Omental fat pad (tissue), 3 donors: ENCODE measurements at regions not wholly inside any gene's neighbourhood (a gene's known extent, or its start where the extent isn't known, plus 50 kb on each side); places are given as distances from the start of the nearest gene placed in this dataset.

Experiments used
- ATAC-seq: fragments of 150-250 bp; one replicate; pipeline ENCODE4 v1.9.1; 2016; ENCODE audit warnings: mild to moderate bottlenecking, moderate library complexity; ENCODE audit not compliant: low FRiP score
- DNase-seq: peaks from one replicate; pipeline ENCODE4 v3.0.0-alpha.2; 2019; ENCODE audit warnings: low spot score
- TF ChIP-seq, protein P1 (sequence below), 3 donors: fragments of 450-650 bp; IDR thresholded peaks; one replicate each; pipeline ENCODE4 v1.5.1; 2016 to 2017; ENCODE audit warnings: antibody characterized with exemption in 3 of 3, mild to moderate bottlenecking in 3 of 3, moderate library complexity in 2 of 3

DNA sequence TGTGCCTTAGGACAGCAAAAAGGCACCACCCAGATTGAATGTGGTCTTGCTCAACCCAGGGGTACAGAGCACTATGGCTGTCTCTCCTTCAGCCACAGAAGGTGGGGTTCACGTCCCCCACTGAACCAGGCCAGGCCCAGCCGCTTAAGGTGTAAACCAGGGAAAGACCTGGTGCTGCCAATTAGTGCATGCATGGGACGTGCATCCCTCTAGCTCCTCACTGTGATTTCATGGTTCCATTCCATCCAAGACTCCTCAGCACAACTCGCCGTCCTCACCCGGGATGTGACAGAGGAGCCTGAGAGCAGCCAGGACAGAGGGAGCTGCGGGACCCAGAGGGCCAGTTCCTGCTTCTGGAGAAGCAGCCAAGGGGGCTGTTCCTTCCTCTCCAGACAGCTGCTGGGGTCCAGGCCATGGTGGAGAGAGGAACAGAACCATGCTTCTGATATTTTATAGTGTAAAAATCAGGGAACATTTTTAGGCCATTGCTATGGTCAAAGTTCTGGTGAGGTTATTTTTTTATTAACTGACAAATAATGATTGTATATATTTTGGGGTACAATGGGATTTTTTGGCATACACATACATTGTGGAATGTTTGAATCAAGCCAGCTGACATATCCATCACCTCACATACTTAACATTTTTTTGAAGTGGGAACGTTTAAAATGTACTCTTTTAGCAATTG is 492.2 kb upstream of the B3GAT1 start:
- no peak for ATAC-seq
- TF ChIP-seq, protein P1, sequence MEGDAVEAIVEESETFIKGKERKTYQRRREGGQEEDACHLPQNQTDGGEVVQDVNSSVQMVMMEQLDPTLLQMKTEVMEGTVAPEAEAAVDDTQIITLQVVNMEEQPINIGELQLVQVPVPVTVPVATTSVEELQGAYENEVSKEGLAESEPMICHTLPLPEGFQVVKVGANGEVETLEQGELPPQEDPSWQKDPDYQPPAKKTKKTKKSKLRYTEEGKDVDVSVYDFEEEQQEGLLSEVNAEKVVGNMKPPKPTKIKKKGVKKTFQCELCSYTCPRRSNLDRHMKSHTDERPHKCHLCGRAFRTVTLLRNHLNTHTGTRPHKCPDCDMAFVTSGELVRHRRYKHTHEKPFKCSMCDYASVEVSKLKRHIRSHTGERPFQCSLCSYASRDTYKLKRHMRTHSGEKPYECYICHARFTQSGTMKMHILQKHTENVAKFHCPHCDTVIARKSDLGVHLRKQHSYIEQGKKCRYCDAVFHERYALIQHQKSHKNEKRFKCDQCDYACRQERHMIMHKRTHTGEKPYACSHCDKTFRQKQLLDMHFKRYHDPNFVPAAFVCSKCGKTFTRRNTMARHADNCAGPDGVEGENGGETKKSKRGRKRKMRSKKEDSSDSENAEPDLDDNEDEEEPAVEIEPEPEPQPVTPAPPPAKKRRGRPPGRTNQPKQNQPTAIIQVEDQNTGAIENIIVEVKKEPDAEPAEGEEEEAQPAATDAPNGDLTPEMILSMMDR (IDR thresholded peaks at IDR 0.05) = no peak
- no peak for DNase-seq

DNA sequence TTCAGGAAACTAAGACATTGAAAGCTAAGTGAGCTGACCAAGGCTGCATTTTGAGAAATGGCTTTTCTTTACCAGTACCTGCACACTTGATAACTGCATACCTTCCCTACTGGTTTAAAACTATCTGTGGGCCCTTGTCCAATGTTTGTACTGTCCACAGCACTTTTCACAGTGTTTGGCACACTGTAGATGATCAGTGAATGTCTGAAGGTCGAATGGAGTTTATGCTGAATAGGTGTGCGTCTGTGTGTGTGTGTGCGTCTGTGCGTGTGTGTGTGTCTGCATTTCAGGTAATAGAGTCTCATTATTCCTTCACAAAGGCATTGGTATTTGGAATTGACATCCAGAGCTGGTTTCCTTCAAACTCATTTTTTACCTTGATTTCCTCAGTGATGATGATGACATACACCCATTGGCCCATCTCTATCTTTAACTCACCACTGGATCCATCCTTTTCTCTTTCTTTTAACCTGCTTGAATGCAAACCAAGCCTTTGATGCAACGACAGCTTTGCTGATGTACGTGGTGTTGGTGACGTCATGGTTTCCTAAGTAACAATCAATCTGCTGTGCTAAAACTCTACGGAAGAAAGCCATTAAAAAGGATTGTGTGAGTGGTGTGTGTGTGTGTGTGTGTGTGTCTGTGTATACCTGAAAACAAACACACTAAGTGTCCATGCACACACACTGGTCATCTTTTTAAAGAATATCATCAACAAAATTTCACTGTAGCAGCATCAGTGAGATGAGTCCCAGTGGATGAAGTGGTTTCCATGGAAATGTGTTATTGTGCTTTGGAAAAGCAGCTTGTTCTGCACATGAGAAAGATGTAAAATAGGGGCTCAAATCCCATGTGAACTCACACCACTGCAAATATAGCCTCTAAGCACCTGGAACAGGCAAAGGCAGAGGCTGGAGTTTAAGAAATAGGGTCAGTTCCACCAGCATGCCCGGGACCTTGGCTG is 490.2 kb upstream of the B3GAT1 start:
- ATAC-seq (no peak), DNase-seq (no peak)
- TF ChIP-seq, protein P1 (IDR thresholded peaks at IDR 0.05) = no peak

DNA sequence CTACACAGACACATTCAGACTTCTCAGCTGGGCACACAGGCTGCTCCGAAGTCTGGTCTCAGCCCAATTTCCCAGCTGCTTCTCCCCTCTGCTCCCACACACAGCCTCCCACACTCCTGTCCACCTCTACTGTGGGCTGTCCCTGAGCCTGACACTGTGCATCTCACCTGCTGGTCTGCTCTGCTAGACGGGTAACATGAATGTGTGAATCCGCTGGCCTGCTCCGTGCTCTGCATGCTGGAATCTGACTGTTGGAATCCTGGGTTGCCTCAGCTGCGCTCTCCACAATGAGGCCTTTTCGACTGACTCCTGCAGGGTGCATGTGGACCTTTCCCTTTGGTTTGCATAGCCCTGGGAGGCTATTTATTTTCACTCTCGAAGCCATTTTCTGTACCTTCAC is 489.5 kb upstream of the B3GAT1 start:
- DNase-seq = no peak
- no peak for ATAC-seq
- TF ChIP-seq, protein P1 (IDR thresholded peaks at IDR 0.05) = no peak

DNA sequence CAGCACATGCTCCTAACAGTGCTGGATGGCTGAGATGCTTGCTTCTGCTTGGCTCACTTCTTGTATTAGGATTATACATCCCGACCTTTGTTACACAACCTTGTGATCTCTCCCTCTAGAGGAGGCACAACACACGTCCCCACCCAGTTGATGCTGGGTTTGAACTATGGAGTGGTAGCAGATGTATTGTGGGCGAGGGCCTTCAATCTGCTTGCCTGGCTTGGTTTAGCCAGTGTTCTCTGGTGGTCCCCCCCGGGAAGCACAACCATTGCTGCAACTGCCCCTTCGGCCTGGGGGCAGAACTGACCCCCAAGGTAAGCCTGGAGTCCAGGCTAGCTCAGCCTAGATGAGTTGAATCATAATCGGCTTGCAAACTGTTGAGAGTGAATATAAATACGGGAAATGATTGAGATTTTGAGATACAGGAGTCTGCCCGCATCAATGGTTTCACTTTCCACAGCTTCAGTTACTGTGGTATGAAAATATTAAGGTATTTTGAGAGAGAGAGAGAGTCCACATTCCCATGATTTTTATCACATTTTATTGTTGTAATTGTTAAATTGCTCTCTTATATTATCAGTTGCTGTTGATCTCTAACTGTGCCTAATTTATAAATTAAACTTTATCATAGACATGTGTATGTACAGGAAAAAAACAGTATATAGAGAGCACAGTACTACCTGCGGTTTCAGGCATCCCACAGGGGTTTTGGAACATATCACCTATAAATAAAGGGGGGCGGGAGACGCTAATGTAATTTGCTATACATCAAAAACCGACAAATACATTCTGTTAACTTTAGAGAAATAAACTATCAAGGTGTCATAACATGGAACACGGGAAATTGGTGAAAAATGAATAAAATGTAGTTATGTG is 482.0 kb upstream of the B3GAT1 start:
- TF ChIP-seq, protein P1 (IDR thresholded peaks at IDR 0.05) = no peak
- ATAC-seq = no peak
- DNase-seq = no peak

DNA sequence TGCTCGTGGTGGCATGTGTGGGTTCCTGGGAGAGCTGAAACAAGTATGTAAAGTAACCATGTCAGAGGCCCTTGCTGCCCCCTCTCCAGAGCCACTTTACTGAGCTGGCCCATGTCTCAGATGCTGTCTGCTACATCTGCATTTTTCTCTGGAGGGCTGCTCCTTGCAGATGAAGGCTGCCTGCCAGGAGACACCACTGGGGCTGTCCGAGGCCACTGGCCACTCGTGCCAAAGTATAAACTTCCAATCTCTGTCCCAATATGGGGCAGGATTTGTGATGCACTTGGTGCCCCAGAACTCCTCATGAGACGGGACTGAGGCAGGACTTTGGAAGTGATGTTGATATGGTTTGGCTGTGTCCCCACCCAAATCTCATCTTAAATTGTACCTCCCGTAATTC is 478.4 kb upstream of the B3GAT1 start:
- DNase-seq = no peak
- TF ChIP-seq, protein P1 (IDR thresholded peaks at IDR 0.05) = no peak
- ATAC-seq = no peak

DNA sequence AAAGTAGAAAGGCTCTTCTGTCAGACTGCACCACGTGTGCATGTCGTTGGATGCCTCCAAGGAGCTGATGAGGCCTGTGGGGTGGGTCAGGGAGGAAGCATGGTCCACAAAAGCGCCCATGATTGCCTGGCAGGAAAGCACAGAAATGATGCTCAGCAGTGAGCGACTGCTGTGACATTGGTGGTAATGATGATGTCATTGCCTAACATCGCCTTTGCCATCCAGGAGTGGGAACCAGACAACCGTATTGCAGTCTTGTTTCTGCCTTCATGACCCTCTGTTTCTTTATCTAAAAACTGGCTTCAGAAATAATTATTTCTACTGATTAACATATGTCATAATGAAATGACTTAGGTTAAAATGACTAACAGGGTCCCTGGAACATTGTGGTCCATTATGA is 477.8 kb upstream of the B3GAT1 start:
- ATAC-seq (no peak), DNase-seq (no peak)

More for the DNA sequence above, 477.8 kb upstream of the B3GAT1 start:
- TF ChIP-seq, protein P1 (IDR thresholded peaks at IDR 0.05) = no peak
